GM23338 (cell line): ENCODE measurements at regions not wholly inside any gene's neighbourhood (a gene's known extent, or its start where the extent isn't known, plus 50 kb on each side); places are given as distances from the start of the nearest gene placed in this dataset.

Experiments used
- CREB1 ChIP-seq: fragments of 250-450 bp; sonication (Bioruptor Pico); IDR thresholded peaks from 2 replicates; pipeline ENCODE4 v1.5.0; 2020; ENCODE audit warnings: low read depth, mild to moderate bottlenecking, moderate library complexity
- CTCF ChIP-seq, 2 experiments: fragments of 200-600 bp in 1 of 2; sonication (generic) in 1 of 2; conservative IDR thresholded peaks; 2 replicates each; pipeline versions ENCODE4 v1.5.1 to v1.6.1; 2016 to 2017; ENCODE audit warnings: antibody characterized with exemption in 2 of 2, low read depth in 2 of 2, mild to moderate bottlenecking in 2 of 2, moderate library complexity in 1 of 2
- ETS1 ChIP-seq: IDR thresholded peaks from 2 replicates; pipeline ENCODE4 v1.6.1; 2016; ENCODE audit warnings: antibody characterized with exemption
- EZH2 ChIP-seq: fragments of 200-600 bp; sonication (generic); IDR thresholded peaks from one replicate; pipeline ENCODE4 v1.8.0; 2017; ENCODE audit warnings: antibody characterized with exemption, mild to moderate bottlenecking, low read depth; ENCODE audit not compliant: unreplicated experiment
- EZH2phosphoT487 ChIP-seq: fragments of 200-600 bp; sonication (generic); IDR thresholded peaks from one replicate; pipeline ENCODE4 v1.8.1; 2018; ENCODE audit warnings: antibody characterized with exemption; ENCODE audit not compliant: unreplicated experiment
- JUNB ChIP-seq: IDR thresholded peaks from one replicate; pipeline ENCODE4 v1.6.1; 2016; ENCODE audit warnings: antibody characterized with exemption; ENCODE audit not compliant: unreplicated experiment
- ZNF114 ChIP-seq: fragments of 250-450 bp; sonication (Bioruptor Pico); IDR thresholded peaks from 2 replicates; pipeline ENCODE4 v1.5.0; 2020; ENCODE audit warnings: mild to moderate bottlenecking, moderate library complexity
- ZNF331 ChIP-seq: fragments of 250-450 bp; sonication (Bioruptor Pico); IDR thresholded peaks from 2 replicates; pipeline ENCODE4 v1.5.0; 2020; ENCODE audit warnings: low read depth, mild to moderate bottlenecking, moderate library complexity
- ZNF462 ChIP-seq: fragments of 250-450 bp; sonication (Bioruptor Pico); IDR thresholded peaks from 2 replicates; pipeline ENCODE4 v1.5.0; 2020; ENCODE audit warnings: mild to moderate bottlenecking, moderate library complexity

- TF ChIP-seq ZNF462 (CRISPR knock-in tag) = no peak
- TF ChIP-seq EZH2 = no peak
- TF ChIP-seq ETS1 = no peak
- TF ChIP-seq EZH2phosphoT487 = no peak
- TF ChIP-seq JUNB = no peak
- TF ChIP-seq ZNF331 = no peak
- TF ChIP-seq CREB1 (CRISPR knock-in tag) = no peak
- no peak for TF ChIP-seq ZNF114
- TF ChIP-seq CTCF (conservative IDR thresholded peaks at IDR 0.05; ENCODE audit: low read depth in 2 of 2) = no peak
Observed at GRCh38 chr1:2935751-2936390, 85.4 kb upstream of the ACTRT2 start (continued).
